GM23338 (cell line): ENCODE measurements at regions not wholly inside any gene's neighbourhood (a gene's known extent, or its start where the extent isn't known, plus 50 kb on each side); places are given as distances from the start of the nearest gene placed in this dataset.

Experiments used
- ATAC-seq: fragments of 200-7000 bp; cut with Tn5 transposase; 3 replicates; pipeline ENCODE4 v1.9.1; 2020
- DNase-seq: peaks from one replicate; pipeline ENCODE4 v3.0.0-alpha.2; 2015; ENCODE audit warnings: low spot score
- H2AFZ ChIP-seq: fragments of 200-600 bp; sonication (generic); 2 replicates; pipeline ENCODE4 v1.8.0; 2016; ENCODE audit warnings: antibody characterized with exemption, mild to moderate bottlenecking, moderate library complexity
- H3F3A ChIP-seq: fragments of 200-600 bp; sonication (generic); replicated peaks from 2 replicates; pipeline ENCODE4 v1.8.0; 2017; ENCODE audit warnings: antibody characterized with exemption, mixed run types, low read depth
- H3K27ac ChIP-seq: fragments of 200-600 bp; sonication (generic); 2 replicates; pipeline ENCODE4 v1.6.1; 2016; ENCODE audit warnings: low read depth
- H3K27me3 ChIP-seq: fragments of 200-600 bp; sonication (generic); 2 replicates; pipeline ENCODE4 v1.8.0; 2016; ENCODE audit warnings: mild to moderate bottlenecking, mixed run types, moderate library complexity; ENCODE audit not compliant: insufficient read depth
- H3K36me3 ChIP-seq: fragments of 200-600 bp; sonication (generic); 2 replicates; pipeline ENCODE4 v1.8.0; 2016; ENCODE audit warnings: mild to moderate bottlenecking; ENCODE audit not compliant: insufficient read depth
- H3K4me1 ChIP-seq: fragments of 200-600 bp; sonication (generic); 2 replicates; pipeline ENCODE4 v1.8.0; 2016; ENCODE audit warnings: mild to moderate bottlenecking, moderate library complexity; ENCODE audit not compliant: insufficient read depth
- H3K4me2 ChIP-seq: fragments of 200-600 bp; sonication (generic); 2 replicates; pipeline ENCODE4 v1.7.1; 2017; ENCODE audit warnings: mixed run types
- H3K4me3 ChIP-seq: fragments of 200-600 bp; sonication (generic); 2 replicates; pipeline ENCODE4 v1.6.1; 2016; ENCODE audit warnings: mixed run types
- H3K79me2 ChIP-seq: fragments of 200-600 bp; sonication (generic); replicated peaks from 2 replicates; pipeline ENCODE4 v1.8.0; 2017; ENCODE audit warnings: mild to moderate bottlenecking; ENCODE audit not compliant: insufficient read depth
- H3K9me2 ChIP-seq: fragments of 200-600 bp; sonication (generic); 2 replicates; pipeline ENCODE4 v1.8.0; 2017; ENCODE audit not compliant: insufficient read depth
- H4K20me1 ChIP-seq: fragments of 200-600 bp; sonication (generic); replicated peaks from 2 replicates; pipeline ENCODE4 v1.8.0; 2017; ENCODE audit warnings: mild to moderate bottlenecking; ENCODE audit not compliant: insufficient read depth
- H3K27ac Mint-ChIP-seq: 2 replicates; pipeline ENCODE4 v1.8.0; 2020; ENCODE audit warnings: inconsistent platforms, mild to moderate bottlenecking, moderate library complexity, mixed read lengths
- H3K27me3 Mint-ChIP-seq: 3 replicates; pipeline ENCODE4 v1.8.0; 2022; ENCODE audit warnings: low read depth, mild to moderate bottlenecking, moderate library complexity, mixed read lengths, inconsistent platforms; ENCODE audit not compliant: insufficient read depth, poor library complexity
- H3K36me3 Mint-ChIP-seq: 3 replicates; pipeline ENCODE4 v1.8.0; 2021; ENCODE audit warnings: low read depth, mild to moderate bottlenecking, inconsistent platforms, moderate library complexity, mixed read lengths
- H3K4me1 Mint-ChIP-seq: 3 replicates; pipeline ENCODE4 v1.8.0; 2020; ENCODE audit warnings: mild to moderate bottlenecking, inconsistent platforms, mixed read lengths
- H3K4me3 Mint-ChIP-seq: 3 replicates; pipeline ENCODE4 v1.8.0; 2021; ENCODE audit warnings: moderate library complexity, mild to moderate bottlenecking, inconsistent platforms, mixed read lengths
- H3K9me3 Mint-ChIP-seq: 3 replicates; pipeline ENCODE4 v1.8.0; 2020; ENCODE audit warnings: moderate library complexity, mild to moderate bottlenecking, inconsistent platforms, mixed read lengths
- EZH2 ChIP-seq: fragments of 200-600 bp; sonication (generic); IDR thresholded peaks from one replicate; pipeline ENCODE4 v1.8.0; 2017; ENCODE audit warnings: antibody characterized with exemption, mild to moderate bottlenecking, low read depth; ENCODE audit not compliant: unreplicated experiment
- EZH2phosphoT487 ChIP-seq: fragments of 200-600 bp; sonication (generic); IDR thresholded peaks from one replicate; pipeline ENCODE4 v1.8.1; 2018; ENCODE audit warnings: antibody characterized with exemption; ENCODE audit not compliant: unreplicated experiment
- JUNB ChIP-seq: IDR thresholded peaks from one replicate; pipeline ENCODE4 v1.6.1; 2016; ENCODE audit warnings: antibody characterized with exemption; ENCODE audit not compliant: unreplicated experiment
- NANOG ChIP-seq: IDR thresholded peaks from 2 replicates; pipeline ENCODE4 v1.6.1; 2016; ENCODE audit warnings: antibody characterized with exemption, borderline replicate concordance
- POLR2AphosphoS5 ChIP-seq: IDR thresholded peaks from 2 replicates; pipeline ENCODE4 v1.6.1; 2016; ENCODE audit warnings: antibody characterized with exemption, low read depth
- ZNF114 ChIP-seq: fragments of 250-450 bp; sonication (Bioruptor Pico); IDR thresholded peaks from 2 replicates; pipeline ENCODE4 v1.5.0; 2020; ENCODE audit warnings: mild to moderate bottlenecking, moderate library complexity
- ZNF331 ChIP-seq: fragments of 250-450 bp; sonication (Bioruptor Pico); IDR thresholded peaks from 2 replicates; pipeline ENCODE4 v1.5.0; 2020; ENCODE audit warnings: low read depth, mild to moderate bottlenecking, moderate library complexity
- TF ChIP-seq, protein P1 (sequence below): fragments of 250-450 bp; sonication (Bioruptor Pico); IDR thresholded peaks from 2 replicates; pipeline ENCODE4 v1.5.0; 2020; ENCODE audit warnings: mild to moderate bottlenecking, moderate library complexity

DNA sequence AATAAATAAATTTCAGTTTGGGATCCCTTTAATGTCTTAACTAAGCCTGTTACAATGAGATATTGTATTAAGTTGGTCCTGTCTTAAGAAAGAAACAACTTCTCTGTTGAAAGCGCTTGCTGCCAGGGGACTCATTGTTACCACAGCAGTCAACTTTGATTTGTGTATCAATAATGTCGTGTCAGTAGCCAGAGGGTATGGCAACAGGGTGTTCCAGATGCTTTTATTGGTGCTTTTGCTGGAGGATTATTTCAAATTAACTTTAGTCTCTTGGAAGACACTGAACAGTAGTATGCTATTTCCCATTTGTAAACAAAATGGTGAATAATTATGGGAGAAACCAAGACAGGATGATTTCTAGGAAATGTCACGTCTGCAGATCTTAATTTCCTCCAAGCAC is 91.9 kb upstream of the TSHZ2 start:
- no peak overlapping the region for H3K27ac Mint-ChIP-seq
- ATAC-seq = no peak

More for the DNA sequence above, 91.9 kb upstream of the TSHZ2 start:
- Mint-ChIP-seq H3K36me3 (no peaks in the 10 kb centered on the region), H3K4me3 (no peak overlapping the region), H3K9me3 (no peaks in the 10 kb centered on the region; the same call in 2 of the 3 replicates), H3K4me1 (no peaks in the 10 kb centered on the region), H3K27me3 (no peaks in the 10 kb centered on the region)
- H3K4me3 ChIP-seq = no peak overlapping the region
- DNase-seq = no peak
- TF ChIP-seq ZNF331 (CRISPR knock-in tag) (no peak), EZH2phosphoT487 (no peak), POLR2AphosphoS5 (no peak), NANOG (no peak), ZNF114 (no peak), JUNB (no peak), EZH2 (no peak)
- TF ChIP-seq, protein P1, sequence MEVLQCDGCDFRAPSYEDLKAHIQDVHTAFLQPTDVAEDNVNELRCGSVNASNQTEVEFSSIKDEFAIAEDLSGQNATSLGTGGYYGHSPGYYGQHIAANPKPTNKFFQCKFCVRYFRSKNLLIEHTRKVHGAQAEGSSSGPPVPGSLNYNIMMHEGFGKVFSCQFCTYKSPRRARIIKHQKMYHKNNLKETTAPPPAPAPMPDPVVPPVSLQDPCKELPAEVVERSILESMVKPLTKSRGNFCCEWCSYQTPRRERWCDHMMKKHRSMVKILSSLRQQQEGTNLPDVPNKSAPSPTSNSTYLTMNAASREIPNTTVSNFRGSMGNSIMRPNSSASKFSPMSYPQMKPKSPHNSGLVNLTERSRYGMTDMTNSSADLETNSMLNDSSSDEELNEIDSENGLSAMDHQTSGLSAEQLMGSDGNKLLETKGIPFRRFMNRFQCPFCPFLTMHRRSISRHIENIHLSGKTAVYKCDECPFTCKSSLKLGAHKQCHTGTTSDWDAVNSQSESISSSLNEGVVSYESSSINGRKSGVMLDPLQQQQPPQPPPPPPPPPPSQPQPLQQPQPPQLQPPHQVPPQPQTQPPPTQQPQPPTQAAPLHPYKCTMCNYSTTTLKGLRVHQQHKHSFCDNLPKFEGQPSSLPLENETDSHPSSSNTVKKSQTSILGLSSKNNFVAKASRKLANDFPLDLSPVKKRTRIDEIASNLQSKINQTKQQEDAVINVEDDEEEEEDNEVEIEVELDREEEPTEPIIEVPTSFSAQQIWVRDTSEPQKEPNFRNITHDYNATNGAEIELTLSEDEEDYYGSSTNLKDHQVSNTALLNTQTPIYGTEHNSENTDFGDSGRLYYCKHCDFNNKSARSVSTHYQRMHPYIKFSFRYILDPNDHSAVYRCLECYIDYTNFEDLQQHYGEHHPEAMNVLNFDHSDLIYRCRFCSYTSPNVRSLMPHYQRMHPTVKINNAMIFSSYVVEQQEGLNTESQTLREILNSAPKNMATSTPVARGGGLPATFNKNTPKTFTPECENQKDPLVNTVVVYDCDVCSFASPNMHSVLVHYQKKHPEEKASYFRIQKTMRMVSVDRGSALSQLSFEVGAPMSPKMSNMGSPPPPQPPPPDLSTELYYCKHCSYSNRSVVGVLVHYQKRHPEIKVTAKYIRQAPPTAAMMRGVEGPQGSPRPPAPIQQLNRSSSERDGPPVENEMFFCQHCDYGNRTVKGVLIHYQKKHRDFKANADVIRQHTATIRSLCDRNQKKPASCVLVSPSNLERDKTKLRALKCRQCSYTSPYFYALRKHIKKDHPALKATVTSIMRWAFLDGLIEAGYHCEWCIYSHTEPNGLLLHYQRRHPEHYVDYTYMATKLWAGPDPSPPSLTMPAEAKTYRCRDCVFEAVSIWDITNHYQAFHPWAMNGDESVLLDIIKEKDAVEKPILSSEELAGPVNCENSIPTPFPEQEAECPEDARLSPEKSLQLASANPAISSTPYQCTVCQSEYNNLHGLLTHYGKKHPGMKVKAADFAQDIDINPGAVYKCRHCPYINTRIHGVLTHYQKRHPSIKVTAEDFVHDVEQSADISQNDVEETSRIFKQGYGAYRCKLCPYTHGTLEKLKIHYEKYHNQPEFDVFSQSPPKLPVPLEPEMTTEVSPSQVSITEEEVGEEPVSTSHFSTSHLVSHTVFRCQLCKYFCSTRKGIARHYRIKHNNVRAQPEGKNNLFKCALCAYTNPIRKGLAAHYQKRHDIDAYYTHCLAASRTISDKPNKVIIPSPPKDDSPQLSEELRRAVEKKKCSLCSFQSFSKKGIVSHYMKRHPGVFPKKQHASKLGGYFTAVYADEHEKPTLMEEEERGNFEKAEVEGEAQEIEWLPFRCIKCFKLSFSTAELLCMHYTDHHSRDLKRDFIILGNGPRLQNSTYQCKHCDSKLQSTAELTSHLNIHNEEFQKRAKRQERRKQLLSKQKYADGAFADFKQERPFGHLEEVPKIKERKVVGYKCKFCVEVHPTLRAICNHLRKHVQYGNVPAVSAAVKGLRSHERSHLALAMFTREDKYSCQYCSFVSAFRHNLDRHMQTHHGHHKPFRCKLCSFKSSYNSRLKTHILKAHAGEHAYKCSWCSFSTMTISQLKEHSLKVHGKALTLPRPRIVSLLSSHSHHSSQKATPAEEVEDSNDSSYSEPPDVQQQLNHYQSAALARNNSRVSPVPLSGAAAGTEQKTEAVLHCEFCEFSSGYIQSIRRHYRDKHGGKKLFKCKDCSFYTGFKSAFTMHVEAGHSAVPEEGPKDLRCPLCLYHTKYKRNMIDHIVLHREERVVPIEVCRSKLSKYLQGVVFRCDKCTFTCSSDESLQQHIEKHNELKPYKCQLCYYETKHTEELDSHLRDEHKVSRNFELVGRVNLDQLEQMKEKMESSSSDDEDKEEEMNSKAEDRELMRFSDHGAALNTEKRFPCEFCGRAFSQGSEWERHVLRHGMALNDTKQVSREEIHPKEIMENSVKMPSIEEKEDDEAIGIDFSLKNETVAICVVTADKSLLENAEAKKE = no peak
- H2AFZ ChIP-seq = no peak overlapping the region
- H3K36me3 ChIP-seq = no peaks in the 10 kb centered on the region
- H3F3A ChIP-seq = no peaks in the 10 kb centered on the region
- H4K20me1 ChIP-seq = no peaks in the 10 kb centered on the region
- H3K4me1 ChIP-seq = no peaks in the 10 kb centered on the region
- H3K27ac ChIP-seq = no peak overlapping the region
- no peaks in the 10 kb centered on the region for H3K27me3 ChIP-seq
- H3K79me2 ChIP-seq = no peaks in the 10 kb centered on the region
- H3K9me2 ChIP-seq = no peaks in the 10 kb centered on the region
- no peak overlapping the region for H3K4me2 ChIP-seq
